Stimulated activated CD8-positive, alpha-beta memory T cell treated with anti-CD3 and anti-CD28 coated beads, Interleukin-2, amount 100 ng/mL, for 1 hour (primary cell): ENCODE measurements at regions not wholly inside any gene's neighbourhood (a gene's known extent, or its start where the extent isn't known, plus 50 kb on each side); places are given as distances from the start of the nearest gene placed in this dataset.
"Not testable (repeated sequence)": the region's sequence is repeated elsewhere in the genome, so short reads cannot be mapped to it uniquely, and the experiment has no call there.

ENCODE experiments used
- DNase-seq, 2 donors: peaks; one replicate each; pipeline ENCODE4 v3.0.0-alpha.2; 2020; ENCODE audit warnings: low read depth in 2 of 2

GRCh38 chr1:173342736-173343135 is 134.4 kb upstream of the PRDX6 start:
- DNase-seq: no peak

- DNase-seq: no peak
Measured at GRCh38 chr1:173344034-173344743, 132.9 kb upstream of the PRDX6 start.

GRCh38 chr1:173347282-173347818 is 129.8 kb upstream of the PRDX6 start:
- DNase-seq: no peak

- not testable (repeated sequence) for DNase-seq
Measured at GRCh38 chr1:173352635-173353034, 124.5 kb upstream of the PRDX6 start.

GRCh38 chr1:173353350-173353749 is 123.8 kb upstream of the PRDX6 start:
- DNase-seq: no peak

- DNase-seq: no peak
Measured at GRCh38 chr1:173354937-173355280, 122.2 kb upstream of the PRDX6 start.

- no peak for DNase-seq
Measured at GRCh38 chr1:173355281-173356031, 121.7 kb upstream of the PRDX6 start.

- DNase-seq: no peak
Measured at GRCh38 chr1:173356191-173356762, 120.9 kb upstream of the PRDX6 start.

GRCh38 chr1:173360487-173361063 is 116.6 kb upstream of the PRDX6 start:
- no peak for DNase-seq

GRCh38 chr1:173362543-173362942 is 114.6 kb upstream of the PRDX6 start:
- no peak for DNase-seq

GRCh38 chr1:173364827-173365226 is 112.3 kb upstream of the PRDX6 start:
- DNase-seq: no peak

- no peak for DNase-seq
Measured at GRCh38 chr1:173365341-173365740, 111.8 kb upstream of the PRDX6 start.

GRCh38 chr1:173367136-173367535 is 110.0 kb upstream of the PRDX6 start:
- no peak for DNase-seq

GRCh38 chr1:173370586-173370985 is 106.5 kb upstream of the PRDX6 start:
- DNase-seq: not testable (repeated sequence)

- DNase-seq: not testable (repeated sequence)
Measured at GRCh38 chr1:173376065-173376464, 101.1 kb upstream of the PRDX6 start.

- no peak for DNase-seq
Measured at GRCh38 chr1:173377266-173377665, 99.9 kb upstream of the PRDX6 start.

- no peak for DNase-seq
Measured at GRCh38 chr1:173383351-173383750, 93.8 kb upstream of the PRDX6 start.

- no peak for DNase-seq
Measured at GRCh38 chr1:173388352-173388751, 88.8 kb upstream of the PRDX6 start.

- DNase-seq: no peak
Measured at GRCh38 chr1:173392895-173393658, 84.1 kb upstream of the PRDX6 start.

GRCh38 chr1:173393659-173394000 is 83.5 kb upstream of the PRDX6 start:
- no peak for DNase-seq

- DNase-seq: not testable (repeated sequence)
Measured at GRCh38 chr1:173394813-173395212, 82.3 kb upstream of the PRDX6 start.

- no peak for DNase-seq
Measured at GRCh38 chr1:173395762-173396161, 81.4 kb upstream of the PRDX6 start.
